ENCODE measurements at regions not wholly inside any gene's neighbourhood (a gene's known extent, or its start where the extent isn't known, plus 50 kb on each side); places are given as distances from the start of the nearest gene placed in this dataset.

GRCh38 chr6:103699769-103700168, 1160.0 kb downstream of the HACE1 start:
- TF ChIP-seq CTCF (IDR thresholded peaks at IDR 0.05) (no peak), POLR2AphosphoS5 (IDR thresholded peaks at IDR 0.05; ENCODE audit: low read depth, low read length) (no peak)

All from Panc1 (cell line).